HG03064 (cell line): ENCODE measurements at regions not wholly inside any gene's neighbourhood (a gene's known extent, or its start where the extent isn't known, plus 50 kb on each side); places are given as distances from the start of the nearest gene placed in this dataset.

Source experiments
- ATAC-seq: cut with Tn5 transposase; IDR thresholded peaks from one replicate; pipeline ENCODE4 v1.9.1; 2021; ENCODE audit warnings: low read depth; ENCODE audit not compliant: unreplicated experiment

DNA sequence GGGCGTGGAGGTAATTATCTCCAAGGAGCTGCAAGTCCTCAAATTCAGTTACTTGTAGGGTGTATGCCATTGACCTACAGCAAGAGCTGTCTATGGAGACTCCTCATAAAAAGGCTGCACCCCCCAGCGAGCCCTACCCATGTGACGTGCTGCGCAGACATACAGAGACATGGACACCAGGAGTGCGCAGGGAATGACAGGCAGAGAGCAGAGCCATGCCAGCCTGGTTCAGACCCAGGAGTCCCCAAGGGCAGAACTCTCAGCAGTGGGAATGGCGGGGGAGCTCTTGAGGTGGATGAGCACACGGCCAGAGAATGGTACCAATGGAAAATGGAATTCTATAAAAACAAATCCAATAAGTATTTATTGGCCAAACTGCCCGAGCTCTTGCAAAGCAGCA lies 310.1 kb downstream of the MYCN start:
- ATAC-seq: no peak

DNA sequence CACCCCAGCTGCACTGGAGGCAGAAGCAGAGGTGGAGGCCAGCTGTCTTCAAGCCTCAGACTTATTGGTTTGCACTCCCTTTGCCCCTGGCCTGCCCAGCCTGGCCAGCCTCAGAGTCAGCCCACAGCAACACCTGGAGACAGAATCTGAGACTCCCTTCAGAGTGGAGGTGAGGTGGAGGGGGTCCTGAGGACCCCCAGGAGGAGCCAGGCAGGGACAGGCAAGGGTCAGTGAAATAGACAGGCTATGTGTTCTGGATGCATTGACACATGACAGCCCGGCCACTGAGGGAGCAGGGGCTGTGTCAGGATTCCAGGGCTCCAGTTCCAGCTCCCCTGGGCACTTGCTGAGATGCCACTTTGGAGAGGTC lies 309.7 kb downstream of the MYCN start:
- ATAC-seq: no peak

DNA sequence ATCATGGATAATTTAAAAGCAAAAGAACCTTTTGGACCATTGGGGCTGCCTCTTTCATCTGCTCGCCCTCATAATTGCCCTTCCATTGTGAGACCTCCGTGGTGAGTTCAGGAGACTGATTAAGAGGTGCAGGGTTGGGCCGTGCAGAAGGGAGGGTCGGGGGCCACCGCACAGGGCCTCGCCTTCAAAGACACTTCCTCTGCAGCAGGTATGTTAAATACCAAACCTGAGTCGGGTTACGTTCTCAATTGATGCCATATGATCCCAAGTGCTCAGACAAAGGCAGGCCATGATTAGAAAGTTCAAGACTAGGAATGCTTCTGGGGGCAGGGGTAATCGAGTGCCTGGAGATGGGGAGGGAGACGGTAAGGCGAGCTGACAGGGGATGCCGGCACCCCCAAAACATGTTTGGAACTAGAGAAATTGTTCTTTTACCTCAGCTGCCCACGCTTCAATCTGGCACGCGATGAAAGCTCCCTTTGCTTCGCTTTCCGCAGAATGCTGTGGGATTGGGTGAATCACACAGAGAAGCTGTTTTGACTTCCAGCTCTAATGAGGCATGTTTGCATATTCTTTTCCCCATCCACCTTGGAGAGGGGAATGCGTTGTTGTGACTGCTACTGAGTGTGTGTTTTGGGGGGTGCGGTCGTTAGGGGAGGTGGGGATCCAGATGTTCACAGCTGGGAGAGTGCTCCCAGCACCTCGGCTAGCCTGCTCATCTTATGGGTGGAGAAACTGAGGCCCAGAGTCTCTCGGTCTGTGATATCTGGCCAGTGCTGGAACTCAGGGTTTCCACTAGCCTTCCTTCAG lies 309.1 kb downstream of the MYCN start:
- no peak for ATAC-seq

DNA sequence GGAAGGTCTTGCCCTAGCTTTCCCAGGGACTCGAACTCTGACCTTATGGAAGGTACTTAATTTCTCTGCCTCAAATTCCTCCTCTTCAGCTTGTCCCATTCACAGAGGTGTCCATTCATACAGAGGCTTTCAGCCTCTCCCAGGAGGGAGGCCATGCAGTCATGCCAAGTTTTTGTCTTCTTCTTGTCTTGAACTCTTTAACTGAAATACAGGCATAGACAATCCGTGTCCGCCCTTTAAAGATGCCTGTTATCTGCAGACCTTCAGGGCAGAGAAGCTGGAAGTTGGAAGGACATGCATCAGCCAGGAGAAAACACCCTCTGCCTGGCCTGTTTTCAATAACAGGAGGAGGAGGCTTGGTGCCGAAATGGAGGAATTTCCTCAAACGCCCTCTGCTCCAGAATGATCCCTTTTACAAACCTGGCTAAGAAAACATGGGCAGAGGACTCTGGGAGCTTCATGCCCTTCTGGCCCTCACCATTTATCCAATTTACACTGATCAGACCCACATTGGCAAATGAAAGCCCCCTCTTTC lies 308.3 kb downstream of the MYCN start:
- ATAC-seq: no peak

DNA sequence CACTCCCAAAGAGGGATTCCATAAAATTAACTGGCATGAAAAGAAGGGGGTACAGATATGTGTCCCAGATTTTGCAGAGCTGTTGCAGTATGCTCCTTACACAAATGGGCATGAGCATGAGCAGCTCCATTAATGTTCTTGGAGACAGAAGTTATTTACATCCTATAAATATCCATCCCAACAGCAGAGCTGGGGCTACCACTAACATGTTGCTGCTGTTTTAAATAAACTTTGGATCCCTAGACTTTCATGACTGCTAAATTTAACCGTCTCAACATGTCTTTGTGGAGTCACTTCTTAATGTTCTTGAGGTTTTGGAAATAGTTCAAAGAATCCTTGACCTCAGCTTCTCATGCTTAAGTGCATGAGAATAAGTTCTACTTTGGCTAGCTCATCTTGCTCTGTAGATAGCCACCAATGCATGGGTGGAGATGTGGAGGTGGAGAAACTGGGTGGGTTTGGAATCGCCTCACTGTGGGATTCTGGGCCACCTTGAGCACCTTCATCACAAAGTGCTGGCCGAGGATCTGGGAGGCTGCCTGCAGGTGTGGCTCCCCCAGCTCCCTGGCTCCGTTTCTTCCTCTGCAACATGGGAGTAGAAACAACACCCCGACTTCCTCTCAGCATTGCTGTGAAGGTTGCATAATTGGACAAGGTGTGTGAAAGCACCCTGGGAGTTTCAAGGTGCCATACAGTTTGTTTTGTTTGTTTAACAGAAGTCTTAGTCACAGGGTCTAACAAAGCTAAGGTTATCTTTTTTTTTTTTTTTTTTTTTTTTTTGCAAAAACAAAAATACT lies 307.2 kb downstream of the MYCN start:
- ATAC-seq: no peak

DNA sequence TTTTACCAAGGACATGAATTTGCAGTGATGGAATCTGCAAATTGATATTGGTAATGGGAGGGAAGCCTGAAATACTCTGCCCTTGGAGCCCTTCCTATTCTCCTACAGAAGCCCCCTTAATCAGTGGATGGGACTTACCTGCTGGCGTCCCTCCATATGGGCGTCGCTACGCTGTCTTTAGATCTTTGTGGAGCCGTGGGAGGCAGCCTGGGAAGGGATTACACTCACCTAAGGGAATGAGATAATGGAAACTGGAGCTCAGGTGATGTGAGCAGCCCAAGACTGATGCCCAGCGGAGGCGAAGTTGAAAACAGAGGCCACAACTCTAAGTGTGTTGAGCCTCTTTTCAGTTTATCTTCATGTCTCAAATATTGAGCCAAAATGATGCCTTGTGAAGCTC lies 306.6 kb downstream of the MYCN start:
- no peak for ATAC-seq

DNA sequence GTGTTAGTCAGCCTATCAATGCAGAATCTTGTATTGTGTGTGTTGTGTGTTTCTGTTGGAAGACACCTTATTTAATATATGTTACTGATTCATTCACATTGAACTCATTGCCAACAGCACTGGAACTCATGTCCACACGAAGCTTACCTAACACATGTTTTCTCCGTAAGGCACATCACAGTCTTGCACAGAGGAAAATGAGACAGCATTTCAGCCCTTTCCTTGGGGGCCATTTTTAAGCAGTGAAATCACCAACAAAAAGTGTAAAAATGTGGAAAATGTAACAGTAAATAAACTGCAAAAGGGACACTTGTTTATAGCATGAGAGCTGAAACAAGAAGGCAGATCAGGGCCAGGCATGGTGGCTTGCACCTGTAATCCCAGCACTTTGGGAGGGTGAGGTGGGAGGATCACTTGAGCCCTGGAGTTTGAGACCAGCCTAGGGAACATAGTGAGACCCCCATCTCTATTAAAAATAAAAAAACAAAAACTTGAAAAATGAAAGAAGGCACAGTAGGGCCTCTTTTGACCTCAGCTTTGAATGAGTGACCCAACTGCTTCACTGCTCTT lies 306.0 kb downstream of the MYCN start:
- no peak for ATAC-seq

DNA sequence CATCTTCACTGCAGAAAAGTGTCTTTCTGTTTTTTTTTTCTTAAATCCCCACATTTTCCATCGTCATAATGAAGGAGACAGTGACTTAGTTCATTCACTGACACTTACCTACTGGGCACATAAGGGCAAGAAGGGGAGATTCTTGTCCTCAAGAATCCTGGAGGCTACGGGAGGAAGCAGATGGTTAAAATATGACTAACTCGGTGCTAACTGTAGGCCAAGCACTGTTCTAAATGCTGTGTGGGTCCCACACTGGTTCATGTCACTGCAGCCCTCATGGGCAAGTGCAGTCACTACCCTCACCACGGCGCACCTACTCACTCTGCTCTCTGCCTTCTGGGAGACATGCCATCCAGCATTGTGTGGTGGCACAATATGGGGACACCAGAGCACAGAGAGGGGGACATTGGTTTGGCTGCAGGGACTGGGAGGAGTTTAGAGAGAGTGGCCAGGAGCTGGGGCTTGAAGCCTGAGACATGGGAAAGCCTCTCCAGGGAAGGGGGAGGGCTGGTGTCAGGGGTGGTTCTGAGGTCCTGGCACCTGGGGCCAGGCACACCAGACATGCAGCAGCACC lies 305.2 kb downstream of the MYCN start:
- ATAC-seq: no peak

DNA sequence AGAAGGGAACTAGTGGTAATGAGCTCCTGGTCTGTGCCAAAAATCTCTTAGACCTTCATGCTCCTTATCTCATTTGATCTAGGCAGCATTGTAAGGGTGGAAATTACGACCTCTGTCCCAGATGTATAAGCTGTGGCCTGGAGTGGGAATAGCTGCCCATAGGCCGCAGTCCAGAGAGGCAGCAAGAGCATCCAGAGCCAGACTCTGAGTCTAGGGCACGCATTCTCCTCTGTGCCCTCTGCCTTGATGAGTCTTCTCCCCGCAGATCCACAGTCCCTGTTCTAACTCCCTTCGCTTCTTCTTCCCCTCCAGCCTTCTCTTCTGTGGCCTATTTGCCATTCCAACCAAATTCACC lies 304.6 kb downstream of the MYCN start:
- ATAC-seq: no peak

DNA sequence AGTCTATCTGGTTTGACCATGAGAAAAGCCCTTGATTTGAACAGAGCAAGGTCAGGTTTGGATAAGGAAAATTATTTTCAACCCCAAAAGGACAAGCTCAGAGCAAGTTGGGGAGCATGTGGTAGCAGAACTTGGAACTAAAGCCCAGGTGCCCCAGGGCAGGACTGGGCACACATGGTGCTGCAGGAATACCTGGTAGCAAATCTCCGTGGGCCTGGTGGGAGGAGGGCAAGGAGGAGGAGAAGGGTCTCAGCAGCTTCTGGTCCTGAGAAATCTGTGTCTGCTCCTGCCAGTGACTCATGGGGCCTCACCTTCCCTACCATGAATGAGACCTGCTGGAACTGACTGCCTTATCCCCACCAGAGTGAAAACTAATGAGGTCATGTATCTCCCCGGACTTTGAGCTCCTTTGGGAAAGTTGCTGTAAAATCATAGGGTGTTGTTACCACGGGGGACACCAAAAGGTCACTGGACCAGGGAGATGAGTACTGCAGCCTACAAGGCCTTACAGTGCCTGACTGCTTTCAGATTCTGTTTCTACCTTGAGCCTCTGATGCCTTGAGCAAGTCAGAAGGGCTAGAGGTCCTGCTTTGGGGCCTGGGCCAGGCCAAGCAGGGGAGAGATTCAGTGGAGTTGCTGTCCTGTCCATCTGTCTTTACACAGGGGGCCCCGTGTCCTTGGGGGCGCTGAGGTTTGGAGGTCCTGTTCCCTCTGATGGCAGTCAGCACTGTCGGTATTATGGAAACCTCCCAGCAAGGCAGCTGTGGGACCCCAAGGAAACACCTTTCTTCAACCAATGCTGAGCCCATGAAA lies 304.0 kb downstream of the MYCN start:
- no peak for ATAC-seq

DNA sequence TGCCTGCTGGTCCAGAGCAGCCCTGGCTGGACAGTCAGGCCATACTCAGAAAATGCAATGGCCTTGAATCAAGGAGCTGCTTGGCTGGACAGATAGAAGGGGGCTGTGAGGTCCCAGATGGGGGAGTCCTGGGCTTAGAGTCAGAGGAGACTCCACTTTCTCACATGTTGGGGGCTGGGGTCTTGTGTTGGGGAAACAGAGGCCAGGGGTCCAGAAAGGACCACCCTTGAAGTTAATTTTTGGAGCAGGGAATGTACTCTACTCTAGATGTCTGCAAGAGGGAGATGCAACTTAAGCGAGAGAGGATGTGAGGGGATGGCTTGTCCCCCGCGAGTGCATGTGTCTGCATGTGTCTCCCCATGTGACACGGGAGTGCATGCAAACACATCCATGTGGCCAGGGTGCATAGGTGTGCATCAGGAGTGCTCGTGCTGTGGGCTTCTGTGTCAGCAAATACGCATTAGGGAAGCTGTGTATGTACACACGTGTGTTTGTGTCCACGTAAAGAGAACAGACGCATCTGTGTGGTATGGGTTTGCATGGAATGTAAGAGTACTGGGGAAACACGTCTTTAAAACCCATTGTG lies 303.2 kb downstream of the MYCN start:
- ATAC-seq: no peak

DNA sequence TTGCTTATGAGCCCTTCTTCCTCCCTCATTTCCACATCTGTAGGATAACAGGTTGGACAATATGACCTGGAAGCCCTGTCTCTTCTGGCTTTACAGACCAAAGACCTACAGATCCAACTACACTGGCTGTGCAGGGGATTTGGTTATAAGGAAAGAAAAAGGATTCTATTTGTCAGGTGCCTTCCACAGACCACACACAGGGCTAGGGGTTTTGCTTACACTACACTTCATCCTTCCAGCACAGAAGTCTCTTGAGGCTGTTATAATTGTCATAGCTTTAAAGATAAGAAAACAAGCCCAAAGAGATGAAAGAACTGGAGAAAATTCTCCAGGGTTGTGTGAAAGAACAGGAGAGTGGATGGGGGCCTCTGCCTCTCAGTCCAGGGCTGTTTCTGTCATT lies 302.6 kb downstream of the MYCN start:
- ATAC-seq: no peak

DNA sequence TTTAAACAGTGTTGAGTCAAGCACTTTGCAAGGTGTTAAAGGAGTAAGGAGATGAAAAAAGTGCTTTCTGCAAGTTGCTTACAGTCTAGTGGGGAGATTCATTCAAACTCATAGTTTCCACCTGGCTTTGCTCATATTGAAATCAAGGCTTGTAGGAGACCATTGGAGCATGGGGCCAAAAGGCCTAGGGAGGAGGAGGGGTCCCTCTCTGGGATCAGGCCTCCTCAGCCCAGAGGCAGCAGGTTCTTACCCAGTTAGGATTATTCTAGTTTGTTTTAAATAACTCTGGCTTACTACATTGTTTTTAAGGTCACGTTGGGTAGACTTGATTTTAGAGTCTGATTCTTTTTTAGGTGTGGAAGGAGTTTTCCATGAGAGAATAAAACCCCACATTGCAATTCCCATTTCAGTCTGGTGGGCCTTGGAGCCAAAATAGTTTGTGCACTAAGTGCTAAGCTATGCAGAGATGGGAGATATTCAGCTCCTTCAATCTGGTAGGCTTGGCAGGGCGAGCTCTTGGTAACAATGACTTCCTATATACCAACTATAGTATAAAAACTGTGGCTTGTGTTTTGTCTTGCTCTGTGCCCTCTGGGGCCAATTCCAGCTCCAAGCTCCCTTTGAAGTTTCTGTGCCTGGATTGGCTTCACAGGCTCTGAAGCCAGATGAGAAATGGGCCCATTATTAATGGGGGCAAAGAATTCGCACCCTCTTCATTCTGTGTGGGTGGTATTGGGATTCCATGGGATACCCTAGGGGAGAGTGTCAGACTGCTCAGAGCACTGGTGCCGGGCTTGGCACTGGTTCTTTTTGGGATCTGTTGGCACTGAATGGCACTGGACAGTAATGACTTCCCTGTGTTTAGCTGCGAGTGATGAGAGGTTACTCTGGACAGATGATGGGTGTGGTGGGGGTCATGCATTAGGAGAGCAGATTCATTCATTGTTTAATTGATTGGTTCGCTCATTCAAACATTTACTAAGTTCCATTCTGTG lies 301.1 kb downstream of the MYCN start:
- ATAC-seq: no peak

DNA sequence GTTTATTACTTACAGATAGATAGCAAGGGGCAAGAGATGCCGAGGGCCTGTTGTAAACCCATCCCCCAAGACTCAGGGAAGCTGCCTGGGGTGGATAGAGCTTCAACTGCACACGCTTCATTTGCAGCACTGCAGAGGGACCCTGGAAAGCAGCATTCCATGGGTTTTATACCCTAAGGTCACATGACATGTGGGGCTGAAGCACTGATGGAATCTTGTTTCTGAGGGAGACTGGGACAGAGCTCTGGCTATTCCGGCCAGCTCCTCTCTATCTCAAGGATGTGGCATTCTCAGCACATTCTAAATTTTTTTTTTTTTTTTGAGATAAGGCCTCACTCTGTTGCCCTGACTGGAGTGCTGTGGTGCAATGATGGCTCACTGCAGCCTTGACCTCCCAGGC lies 300.1 kb downstream of the MYCN start:
- ATAC-seq: no peak

DNA sequence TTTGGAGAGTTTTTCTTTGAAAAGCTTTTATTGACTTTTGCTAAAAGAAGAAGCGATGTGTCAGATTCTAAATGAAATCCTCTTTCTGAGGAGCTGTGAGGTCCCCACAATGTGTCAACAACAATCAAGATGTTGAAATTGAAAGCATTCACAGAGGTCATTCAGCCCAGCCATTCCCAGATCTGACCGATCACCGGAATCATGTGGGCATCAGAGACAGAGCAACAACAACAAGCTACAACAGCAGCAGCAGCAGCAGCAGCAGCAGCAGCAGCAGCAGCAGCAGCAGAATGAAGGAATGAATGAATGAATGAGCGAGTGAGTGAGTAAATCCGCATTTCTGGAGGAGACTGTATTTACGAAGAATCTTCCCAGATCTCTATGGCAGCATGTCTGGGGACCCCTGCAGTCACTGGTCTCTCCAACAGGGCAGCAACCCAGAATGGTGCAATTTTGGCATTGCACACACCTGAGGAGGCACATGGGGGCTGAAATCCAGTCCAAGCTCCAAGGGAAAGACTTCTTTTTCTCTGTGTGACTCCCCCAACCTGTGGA lies 299.0 kb downstream of the MYCN start:
- ATAC-seq: no peak

DNA sequence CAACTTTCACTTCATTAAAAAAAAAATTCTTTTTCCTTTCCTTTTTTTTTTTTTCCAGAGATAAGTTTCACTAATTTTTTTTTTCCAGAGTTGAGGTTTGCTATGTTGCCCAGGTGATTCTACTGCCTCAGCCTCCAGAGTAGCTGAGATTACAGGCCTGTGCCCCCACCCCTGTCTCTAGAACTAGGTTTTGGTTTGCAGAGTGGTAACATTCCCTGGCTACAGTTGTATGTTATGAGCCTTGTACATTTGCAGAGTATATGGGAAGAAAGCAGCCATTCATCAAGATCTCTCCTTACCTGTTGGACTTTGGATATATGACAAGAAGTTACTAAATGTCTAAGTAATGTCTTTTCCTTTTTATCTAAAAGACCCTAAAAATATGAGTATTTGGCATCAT lies 298.4 kb downstream of the MYCN start:
- no peak for ATAC-seq

DNA sequence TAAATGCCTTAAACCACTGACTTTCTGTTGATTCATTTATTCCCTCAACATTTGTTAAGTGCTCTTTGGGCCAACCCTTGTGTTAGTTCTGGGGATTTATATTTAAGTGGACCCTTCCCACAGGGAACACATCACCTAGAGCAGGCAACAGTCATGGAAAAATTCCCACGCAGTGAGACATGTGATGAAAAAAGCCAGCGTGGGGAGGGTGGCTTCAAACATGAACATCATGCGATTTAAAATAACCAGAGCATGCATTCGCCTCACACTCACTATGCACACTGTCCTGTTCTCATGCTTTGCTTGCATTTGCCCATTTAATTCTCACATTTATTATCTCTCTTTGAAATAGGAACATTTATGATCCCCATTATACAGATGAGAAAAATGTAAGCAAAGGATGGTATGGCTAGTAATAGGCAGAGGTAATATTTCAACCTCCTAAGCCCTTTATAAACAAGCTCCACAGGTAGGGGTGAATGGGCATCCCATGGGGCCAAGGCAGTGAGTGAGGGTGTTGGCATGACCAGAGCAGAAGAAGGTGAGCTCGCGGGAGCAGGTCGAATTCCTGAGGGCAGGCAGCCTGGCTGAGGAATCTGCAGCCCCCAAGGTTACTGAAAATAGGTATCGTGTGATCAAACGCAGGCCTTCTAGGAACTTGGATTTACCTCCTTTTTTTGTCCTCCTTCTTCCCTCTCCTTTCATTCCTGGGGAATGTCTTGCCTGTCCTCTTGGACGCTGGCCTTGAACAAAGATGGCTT lies 297.8 kb downstream of the MYCN start:
- no peak for ATAC-seq

DNA sequence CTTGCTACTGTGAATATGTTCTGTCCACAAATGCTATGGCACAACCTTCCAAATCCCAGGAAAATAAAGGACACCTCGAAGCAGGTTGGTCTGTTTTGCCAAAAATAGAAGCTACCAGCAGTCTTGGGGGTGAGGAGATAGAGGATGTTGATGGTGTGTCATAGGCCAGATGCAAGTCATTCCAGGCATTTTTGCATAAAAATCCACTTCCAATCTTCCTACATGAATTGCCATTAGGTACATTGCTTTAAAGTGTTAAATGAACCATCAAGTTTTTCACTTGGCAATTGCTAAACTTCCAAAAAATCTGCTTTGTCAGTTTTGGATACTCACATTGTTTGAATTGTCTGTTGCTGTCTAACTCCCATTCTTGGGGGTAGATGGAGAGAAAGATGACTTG lies 295.4 kb downstream of the MYCN start:
- ATAC-seq: no peak
